ENCODE measurements at regions not wholly inside any gene's neighbourhood (a gene's known extent, or its start where the extent isn't known, plus 50 kb on each side); places are given as distances from the start of the nearest gene placed in this dataset.

- H3K27me3 ChIP-seq: no peaks in the 10 kb centered on the region
- no peak for DNase-seq (ENCODE audit: low spot score)
- no peaks in the 10 kb centered on the region for H3K9me3 ChIP-seq
- TF ChIP-seq, protein P1, sequence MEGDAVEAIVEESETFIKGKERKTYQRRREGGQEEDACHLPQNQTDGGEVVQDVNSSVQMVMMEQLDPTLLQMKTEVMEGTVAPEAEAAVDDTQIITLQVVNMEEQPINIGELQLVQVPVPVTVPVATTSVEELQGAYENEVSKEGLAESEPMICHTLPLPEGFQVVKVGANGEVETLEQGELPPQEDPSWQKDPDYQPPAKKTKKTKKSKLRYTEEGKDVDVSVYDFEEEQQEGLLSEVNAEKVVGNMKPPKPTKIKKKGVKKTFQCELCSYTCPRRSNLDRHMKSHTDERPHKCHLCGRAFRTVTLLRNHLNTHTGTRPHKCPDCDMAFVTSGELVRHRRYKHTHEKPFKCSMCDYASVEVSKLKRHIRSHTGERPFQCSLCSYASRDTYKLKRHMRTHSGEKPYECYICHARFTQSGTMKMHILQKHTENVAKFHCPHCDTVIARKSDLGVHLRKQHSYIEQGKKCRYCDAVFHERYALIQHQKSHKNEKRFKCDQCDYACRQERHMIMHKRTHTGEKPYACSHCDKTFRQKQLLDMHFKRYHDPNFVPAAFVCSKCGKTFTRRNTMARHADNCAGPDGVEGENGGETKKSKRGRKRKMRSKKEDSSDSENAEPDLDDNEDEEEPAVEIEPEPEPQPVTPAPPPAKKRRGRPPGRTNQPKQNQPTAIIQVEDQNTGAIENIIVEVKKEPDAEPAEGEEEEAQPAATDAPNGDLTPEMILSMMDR (IDR thresholded peaks at IDR 0.05): no peak
- H3K27ac ChIP-seq: peak overlapping the region in 1 of 2 donors; percentile 87
- H3K36me3 ChIP-seq: no peaks in the 10 kb centered on the region
- H3K4me1 ChIP-seq: peaks cover 0 to 29% of the 10 kb centered on the region in 2 donors
- no peak overlapping the region for H3K4me3 ChIP-seq
These were observed 130.2 kb upstream of the EEA1 start for GRCh38 chr12:93059288-93059687.

- DNase-seq (ENCODE audit: low spot score): no peak
These were observed 131.0 kb upstream of the EEA1 start for GRCh38 chr12:93059925-93060665.

GRCh38 chr12:93060666-93061472 is 131.8 kb upstream of the EEA1 start:
- H3K27ac ChIP-seq: peak overlapping the region; percentile 77 to 87
- H3K9me3 ChIP-seq: no peaks in the 10 kb centered on the region
- TF ChIP-seq, protein P1 (IDR thresholded peaks at IDR 0.05): no peak
- H3K27me3 ChIP-seq: no peaks in the 10 kb centered on the region
- no peak for DNase-seq (ENCODE audit: low spot score)
- peaks cover 0 to 29% of the 10 kb centered on the region in 2 donors for H3K4me1 ChIP-seq
- H3K4me3 ChIP-seq: peak overlapping the region in 1 of 2 donors; percentile 21
- H3K36me3 ChIP-seq: no peaks in the 10 kb centered on the region

More at GRCh38 chr12:93059925-93060665, 131.0 kb upstream of the EEA1 start:
- peak overlapping the region; percentile 77 to 87 for H3K27ac ChIP-seq
- H3K4me3 ChIP-seq: no peak overlapping the region
- TF ChIP-seq, protein P1 (IDR thresholded peaks at IDR 0.05): no peak
- H3K9me3 ChIP-seq: no peaks in the 10 kb centered on the region
- no peaks in the 10 kb centered on the region for H3K36me3 ChIP-seq
- H3K4me1 ChIP-seq: peaks cover 0 to 29% of the 10 kb centered on the region in 2 donors
- H3K27me3 ChIP-seq: no peaks in the 10 kb centered on the region

DNA sequence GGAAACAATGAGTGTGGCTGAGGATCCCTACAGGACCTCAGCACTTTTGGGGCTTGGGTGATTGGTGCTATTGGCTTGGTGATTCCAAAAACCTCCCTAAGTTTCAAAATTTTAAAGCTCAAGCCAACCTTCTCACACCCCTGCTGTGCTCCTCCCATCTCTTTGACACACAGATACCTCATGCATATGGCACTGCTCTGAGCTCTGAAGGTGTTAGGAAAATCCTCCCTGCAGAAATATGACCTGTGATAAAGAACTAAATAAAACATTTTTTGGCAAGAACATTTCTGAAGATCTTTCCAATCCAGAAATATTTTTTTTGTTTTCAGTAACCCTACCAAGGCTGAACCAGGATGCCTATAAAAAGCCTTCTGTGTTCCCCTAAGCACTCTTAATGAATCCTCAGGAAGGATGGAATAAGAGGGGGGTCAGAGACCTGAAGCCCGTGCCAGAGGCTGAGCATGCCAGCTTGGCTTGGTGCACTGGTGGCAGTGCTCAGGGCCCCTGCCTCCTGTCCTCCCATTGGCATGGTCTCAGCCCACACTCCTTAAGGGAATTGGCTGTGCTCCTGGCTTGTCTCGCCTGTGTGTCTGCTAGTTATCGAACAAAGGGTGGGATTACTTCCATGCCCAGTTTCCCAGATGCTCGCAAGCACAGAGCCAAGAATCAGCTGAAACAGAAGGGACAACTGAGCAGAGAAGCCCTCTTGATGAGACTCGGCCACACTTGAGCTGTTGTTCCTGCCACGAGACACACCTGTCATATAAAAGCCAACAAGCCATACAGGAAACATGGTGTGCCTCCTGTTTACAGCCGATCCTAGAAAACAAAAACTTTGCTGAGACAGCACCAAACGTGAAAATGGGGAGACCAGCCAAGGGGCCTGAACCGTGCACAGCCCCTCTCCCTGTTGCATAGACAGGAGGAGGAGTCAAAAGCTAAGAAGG is 132.7 kb upstream of the EEA1 start:
- peak overlapping the region in 1 of 2 donors; percentile 21 for H3K4me3 ChIP-seq
- H3K4me1 ChIP-seq: peaks cover 0 to 29% of the 10 kb centered on the region in 2 donors
- H3K27ac ChIP-seq: peak overlapping the region; percentile 77 to 87
- no peaks in the 10 kb centered on the region for H3K27me3 ChIP-seq
- TF ChIP-seq, protein P1 (IDR thresholded peaks at IDR 0.05): no peak
- no peaks in the 10 kb centered on the region for H3K9me3 ChIP-seq
- DNase-seq (ENCODE audit: low spot score): no peak
- no peaks in the 10 kb centered on the region for H3K36me3 ChIP-seq

GRCh38 chr12:93065896-93066295 is 136.8 kb upstream of the EEA1 start:
- Histone ChIP-seq H3K27ac (no peak overlapping the region), H3K27me3 (no peaks in the 10 kb centered on the region), H3K36me3 (no peaks in the 10 kb centered on the region), H3K4me1 (peaks cover 0 to 16% of the 10 kb centered on the region in 2 donors), H3K4me3 (no peak overlapping the region), H3K9me3 (no peaks in the 10 kb centered on the region)
- DNase-seq (ENCODE audit: low spot score): no peak
- TF ChIP-seq, protein P1 (IDR thresholded peaks at IDR 0.05): no peak
